GM21619 (cell line): ENCODE measurements at regions not wholly inside any gene's neighbourhood (a gene's known extent, or its start where the extent isn't known, plus 50 kb on each side); places are given as distances from the start of the nearest gene placed in this dataset.

ENCODE experiments used
- ATAC-seq: cut with Tn5 transposase; IDR thresholded peaks from one replicate; pipeline ENCODE4 v1.9.1; 2021; ENCODE audit not compliant: unreplicated experiment

- ATAC-seq: no peak
Observed at GRCh38 chr11:97973352-97973857, 1047.3 kb upstream of the CNTN5 start.

GRCh38 chr11:97974798-97975498 is 1045.8 kb upstream of the CNTN5 start:
- ATAC-seq: no peak

- ATAC-seq: no peak
Observed at GRCh38 chr11:97977726-97978125, 1043.0 kb upstream of the CNTN5 start.

- ATAC-seq: no peak
Observed at GRCh38 chr11:97979741-97980140, 1041.0 kb upstream of the CNTN5 start.

GRCh38 chr11:97982512-97982911 is 1038.2 kb upstream of the CNTN5 start:
- ATAC-seq: no peak

GRCh38 chr11:97989121-97989520 is 1031.6 kb upstream of the CNTN5 start:
- ATAC-seq: no peak

- no peak for ATAC-seq
Observed at GRCh38 chr11:97990162-97990920, 1030.4 kb upstream of the CNTN5 start.

GRCh38 chr11:97993562-97993961 is 1027.2 kb upstream of the CNTN5 start:
- ATAC-seq: no peak

- ATAC-seq: no peak
Observed at GRCh38 chr11:97995874-97996273, 1024.9 kb upstream of the CNTN5 start.

- no peak for ATAC-seq
Observed at GRCh38 chr11:97996762-97997161, 1024.0 kb upstream of the CNTN5 start.

GRCh38 chr11:98003606-98004371 is 1017.0 kb upstream of the CNTN5 start:
- ATAC-seq: no peak

GRCh38 chr11:98007072-98007471 is 1013.7 kb upstream of the CNTN5 start:
- ATAC-seq: no peak

- no peak for ATAC-seq
Observed at GRCh38 chr11:98027652-98028051, 993.1 kb upstream of the CNTN5 start.

GRCh38 chr11:98029832-98030231 is 990.9 kb upstream of the CNTN5 start:
- no peak for ATAC-seq

GRCh38 chr11:98036810-98037209 is 983.9 kb upstream of the CNTN5 start:
- no peak for ATAC-seq

GRCh38 chr11:98040061-98040808 is 980.5 kb upstream of the CNTN5 start:
- ATAC-seq: no peak

- ATAC-seq: no peak
Observed at GRCh38 chr11:98047647-98048046, 973.1 kb upstream of the CNTN5 start.

- ATAC-seq: no peak
Observed at GRCh38 chr11:98053851-98054250, 966.9 kb upstream of the CNTN5 start.

GRCh38 chr11:98056945-98057344 is 963.8 kb upstream of the CNTN5 start:
- no peak for ATAC-seq

GRCh38 chr11:98059488-98059887 is 961.3 kb upstream of the CNTN5 start:
- ATAC-seq: no peak

- ATAC-seq: no peak
Observed at GRCh38 chr11:98060759-98061158, 960.0 kb upstream of the CNTN5 start.
